ENCODE measurements at regions not wholly inside any gene's neighbourhood (a gene's known extent, or its start where the extent isn't known, plus 50 kb on each side); places are given as distances from the start of the nearest gene placed in this dataset.

- DNase-seq (ENCODE audit: low read depth), result no peak
Observed at GRCh38 chr12:127687181-127687580, 579.8 kb upstream of the TMEM132C start.

GRCh38 chr12:127688906-127689428 is 578.0 kb upstream of the TMEM132C start:
- no peak for DNase-seq (ENCODE audit: low read depth)

- no peak for DNase-seq (ENCODE audit: low read depth)
Observed at GRCh38 chr12:127690161-127690560, 576.8 kb upstream of the TMEM132C start.

GRCh38 chr12:127696963-127697362 is 570.0 kb upstream of the TMEM132C start:
- DNase-seq (ENCODE audit: low read depth), result no peak

GRCh38 chr12:127703026-127703425 is 563.9 kb upstream of the TMEM132C start:
- no peak for DNase-seq (ENCODE audit: low read depth)

- no peak for DNase-seq (ENCODE audit: low read depth)
Observed at GRCh38 chr12:127711108-127711507, 555.9 kb upstream of the TMEM132C start.

GRCh38 chr12:127712561-127712960 is 554.4 kb upstream of the TMEM132C start:
- DNase-seq (ENCODE audit: low read depth), result no peak

- no peak for DNase-seq (ENCODE audit: low read depth)
Observed at GRCh38 chr12:127716166-127716565, 550.8 kb upstream of the TMEM132C start.

GRCh38 chr12:127717278-127717677 is 549.7 kb upstream of the TMEM132C start:
- DNase-seq (ENCODE audit: low read depth), result no peak

GRCh38 chr12:127720334-127720733 is 546.6 kb upstream of the TMEM132C start:
- no peak for DNase-seq (ENCODE audit: low read depth)

- DNase-seq (ENCODE audit: low read depth), result no peak
Observed at GRCh38 chr12:127722611-127723010, 544.4 kb upstream of the TMEM132C start.

- DNase-seq (ENCODE audit: low read depth), result no peak
Observed at GRCh38 chr12:127723251-127723650, 543.7 kb upstream of the TMEM132C start.

GRCh38 chr12:127726671-127727315 is 540.2 kb upstream of the TMEM132C start:
- no peak for DNase-seq (ENCODE audit: low read depth)

GRCh38 chr12:127728285-127728684 is 538.7 kb upstream of the TMEM132C start:
- no peak for DNase-seq (ENCODE audit: low read depth)

- no peak for DNase-seq (ENCODE audit: low read depth)
Observed at GRCh38 chr12:127728729-127729128, 538.2 kb upstream of the TMEM132C start.

GRCh38 chr12:127729381-127729780 is 537.6 kb upstream of the TMEM132C start:
- DNase-seq (ENCODE audit: low read depth), result peak; percentile 4

- DNase-seq (ENCODE audit: low read depth), result no peak
Observed at GRCh38 chr12:127731657-127732056, 535.3 kb upstream of the TMEM132C start.

- no peak for DNase-seq (ENCODE audit: low read depth)
Observed at GRCh38 chr12:127742231-127742630, 524.7 kb upstream of the TMEM132C start.

GRCh38 chr12:127745469-127746212 is 521.3 kb upstream of the TMEM132C start:
- DNase-seq (ENCODE audit: low read depth), result no peak

- DNase-seq (ENCODE audit: low read depth), result no peak
Observed at GRCh38 chr12:127749416-127749815, 517.6 kb upstream of the TMEM132C start.

- DNase-seq (ENCODE audit: low read depth), result peak; percentile 19
Observed at GRCh38 chr12:127750076-127750840, 516.7 kb upstream of the TMEM132C start.

GRCh38 chr12:127752802-127753201 is 514.2 kb upstream of the TMEM132C start:
- DNase-seq (ENCODE audit: low read depth), result no peak

GRCh38 chr12:127760357-127760756 is 506.6 kb upstream of the TMEM132C start:
- no peak for DNase-seq (ENCODE audit: low read depth)

Measured in stromal cell of bone marrow (primary cell).